WERI-Rb-1 (cell line): ENCODE measurements at regions not wholly inside any gene's neighbourhood (a gene's known extent, or its start where the extent isn't known, plus 50 kb on each side); places are given as distances from the start of the nearest gene placed in this dataset.

Experiments
- DNase-seq: peaks from one replicate; pipeline ENCODE4 v3.0.0-alpha.2; 2020
- H3K27ac ChIP-seq: fragments of 250-450 bp; sonication (Bioruptor Pico); 2 replicates; pipeline ENCODE4 v1.5.1; 2020; ENCODE audit warnings: mild to moderate bottlenecking, moderate library complexity
- H3K27me3 ChIP-seq: fragments of 250-450 bp; sonication (Bioruptor Pico); 2 replicates; pipeline ENCODE4 v1.5.1; 2021; ENCODE audit warnings: mild to moderate bottlenecking, low read depth, moderate library complexity; ENCODE audit not compliant: insufficient read depth, severe bottlenecking
- H3K36me3 ChIP-seq: fragments of 250-450 bp; sonication (Bioruptor Pico); 2 replicates; pipeline ENCODE4 v1.5.1; 2020; ENCODE audit warnings: mild to moderate bottlenecking, moderate library complexity
- H3K4me3 ChIP-seq: 2 replicates; pipeline ENCODE4 v1.5.1; 2011; ENCODE audit warnings: low read depth, mild to moderate bottlenecking, control low read depth, low read length
- H3K9me3 ChIP-seq: fragments of 250-450 bp; sonication (Bioruptor Pico); 2 replicates; pipeline ENCODE4 v1.5.1; 2021; ENCODE audit warnings: mild to moderate bottlenecking, moderate library complexity; ENCODE audit not compliant: severe bottlenecking
- CTCF ChIP-seq: IDR thresholded peaks from 2 replicates; pipeline ENCODE4 v1.5.1; 2011; ENCODE audit warnings: low read depth, mild to moderate bottlenecking, control low read depth, inconsistent platforms, low read length

- no peaks in the 10 kb centered on the region for H3K9me3 ChIP-seq
These were observed 353.7 kb downstream of the GASK1B start for GRCh38 chr4:157818946-157819692.

GRCh38 chr4:157810137-157810774, 362.6 kb downstream of the GASK1B start:
- no peaks in the 10 kb centered on the region for H3K36me3 ChIP-seq
- TF ChIP-seq CTCF, result no peak
- no peaks in the 10 kb centered on the region for H3K9me3 ChIP-seq
- DNase-seq, result no peak
- no peak overlapping the region for H3K4me3 ChIP-seq
- no peak overlapping the region for H3K27ac ChIP-seq
- H3K27me3 ChIP-seq, result no peaks in the 10 kb centered on the region

More at GRCh38 chr4:157818946-157819692, 353.7 kb downstream of the GASK1B start:
- no peak overlapping the region for H3K4me3 ChIP-seq
- TF ChIP-seq CTCF, result no peak
- no peak overlapping the region for H3K27ac ChIP-seq
- no peaks in the 10 kb centered on the region for H3K27me3 ChIP-seq
- DNase-seq, result no peak
- no peaks in the 10 kb centered on the region for H3K36me3 ChIP-seq

DNA sequence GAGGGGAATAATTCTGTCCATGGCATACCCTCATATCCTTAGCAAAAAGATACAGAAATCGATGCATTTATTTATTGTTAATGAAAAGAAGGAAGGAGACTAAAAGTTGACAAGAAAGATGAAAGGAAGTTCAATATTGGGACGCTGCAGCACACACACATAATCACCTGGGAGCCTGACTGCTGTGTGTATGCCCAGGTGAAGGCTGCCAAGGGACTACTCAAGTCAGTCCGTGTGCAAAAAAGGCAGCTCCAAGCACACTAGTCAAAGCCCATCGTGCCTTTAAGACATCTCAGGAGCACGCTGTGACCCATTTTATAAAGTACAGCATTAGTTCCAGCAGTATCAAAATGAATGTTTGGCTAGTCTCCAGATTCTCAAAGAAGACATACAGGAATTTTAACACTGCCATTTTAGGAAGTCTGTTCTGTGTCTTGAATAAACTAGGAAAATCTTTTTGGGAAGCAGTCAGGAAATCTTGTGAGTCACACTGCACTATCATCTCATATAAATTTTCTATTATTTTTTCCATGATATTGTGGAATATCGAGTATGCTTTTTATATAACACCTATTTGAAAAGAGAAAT, 363.9 kb downstream of the GASK1B start:
- TF ChIP-seq CTCF, result no peak
- H3K27ac ChIP-seq, result no peak overlapping the region

DNA sequence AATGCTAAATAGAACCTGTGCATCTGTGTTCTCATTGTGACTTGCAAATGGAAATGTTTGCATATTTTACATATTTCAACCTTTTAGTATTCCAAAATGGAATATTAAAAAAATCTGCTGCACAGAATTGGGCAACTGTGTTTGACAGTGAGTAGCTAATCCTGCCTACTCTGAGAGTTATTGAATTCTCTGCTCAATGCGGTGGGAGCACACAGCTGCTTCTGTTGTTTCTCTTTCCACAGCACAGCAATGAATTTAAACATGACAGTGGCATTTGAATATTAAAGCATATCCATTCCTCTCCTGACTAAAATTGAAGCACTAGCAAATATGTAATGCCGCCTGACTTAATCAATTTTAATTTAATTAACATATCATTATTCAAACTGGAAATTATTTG, 366.6 kb downstream of the GASK1B start:
- no peaks in the 10 kb centered on the region for H3K36me3 ChIP-seq
- H3K27ac ChIP-seq, result no peak overlapping the region
- no peak for DNase-seq
- no peak for TF ChIP-seq CTCF
- H3K27me3 ChIP-seq, result no peaks in the 10 kb centered on the region
- no peak overlapping the region for H3K4me3 ChIP-seq
- no peaks in the 10 kb centered on the region for H3K9me3 ChIP-seq

More for the DNA sequence above, 363.9 kb downstream of the GASK1B start:
- no peaks in the 10 kb centered on the region for H3K9me3 ChIP-seq
- H3K4me3 ChIP-seq, result no peak overlapping the region
- DNase-seq, result no peak
- H3K36me3 ChIP-seq, result no peaks in the 10 kb centered on the region
- no peaks in the 10 kb centered on the region for H3K27me3 ChIP-seq

GRCh38 chr4:157804986-157805385, 367.8 kb downstream of the GASK1B start:
- DNase-seq, result no peak
- TF ChIP-seq CTCF, result peak; percentile 66
- Histone ChIP-seq H3K27me3 (no peaks in the 10 kb centered on the region), H3K9me3 (no peaks in the 10 kb centered on the region), H3K4me3 (no peak overlapping the region), H3K27ac (no peak overlapping the region), H3K36me3 (no peaks in the 10 kb centered on the region)
